NB4 (cell line): ENCODE measurements at regions not wholly inside any gene's neighbourhood (a gene's known extent, or its start where the extent isn't known, plus 50 kb on each side); places are given as distances from the start of the nearest gene placed in this dataset.

ENCODE experiments used
- CTCF ChIP-seq: IDR thresholded peaks from one replicate; pipeline ENCODE4 v1.5.1; 2012; ENCODE audit warnings: low read depth, low read length
- MAX ChIP-seq: IDR thresholded peaks from 2 replicates; pipeline ENCODE4 v1.6.1; 2011; ENCODE audit warnings: low read depth, low read length
- MYC ChIP-seq: IDR thresholded peaks from 2 replicates; pipeline ENCODE4 v1.6.1; 2011; ENCODE audit warnings: low read depth, low read length
- POLR2A ChIP-seq: IDR thresholded peaks from 2 replicates; pipeline ENCODE4 v1.6.1; 2011; ENCODE audit warnings: mild to moderate bottlenecking; ENCODE audit not compliant: insufficient read length; ENCODE audit errors: extremely low read depth

GRCh38 chr2:15023221-15023620, 390.7 kb downstream of the LRATD1 start:
- TF ChIP-seq POLR2A (no peak), CTCF (no peak), MAX (no peak), MYC (no peak)
